H9 (cell line): ENCODE measurements at regions not wholly inside any gene's neighbourhood (a gene's known extent, or its start where the extent isn't known, plus 50 kb on each side); places are given as distances from the start of the nearest gene placed in this dataset.

ENCODE experiments used
- DNase-seq: peaks from one replicate; pipeline ENCODE4 v3.0.0-alpha.2; 2017
- H2AFZ ChIP-seq: one replicate; pipeline ENCODE4 v1.6.1; 2013; ENCODE audit warnings: mild to moderate bottlenecking, low read length, control low read depth, moderate library complexity
- H2AK5ac ChIP-seq: 2 replicates; pipeline ENCODE4 v1.6.1; 2013; ENCODE audit warnings: low read length, control low read depth, mixed read lengths; ENCODE audit not compliant: insufficient read length
- H2BK120ac ChIP-seq: one replicate; pipeline ENCODE4 v1.6.1; 2013; ENCODE audit warnings: low read depth, mild to moderate bottlenecking, low read length, control low read depth, inconsistent platforms; ENCODE audit not compliant: poor library complexity, severe bottlenecking
- H2BK12ac ChIP-seq: 2 replicates; pipeline ENCODE4 v1.6.1; 2013; ENCODE audit warnings: low read length, control low read depth, mixed read lengths, low read depth; ENCODE audit not compliant: insufficient read length
- H2BK15ac ChIP-seq: 2 replicates; pipeline ENCODE4 v1.6.1; 2013; ENCODE audit warnings: low read depth, low read length, control low read depth
- H2BK20ac ChIP-seq: one replicate; pipeline ENCODE4 v1.6.1; 2013; ENCODE audit warnings: low read depth, mild to moderate bottlenecking, low read length, control low read depth, inconsistent platforms; ENCODE audit not compliant: poor library complexity, severe bottlenecking
- H2BK5ac ChIP-seq: 2 replicates; pipeline ENCODE4 v1.6.1; 2013; ENCODE audit warnings: low read length, control low read depth, mixed read lengths; ENCODE audit not compliant: insufficient read length
- H3K14ac ChIP-seq: 2 replicates; pipeline ENCODE4 v1.6.1; 2013; ENCODE audit warnings: low read length, control low read depth; ENCODE audit not compliant: insufficient read depth
- H3K18ac ChIP-seq: 2 replicates; pipeline ENCODE4 v1.6.1; 2013; ENCODE audit warnings: low read depth, mild to moderate bottlenecking, mixed read lengths, low read length, control low read depth; ENCODE audit not compliant: insufficient read length
- H3K23ac ChIP-seq: 2 replicates; pipeline ENCODE4 v1.6.1; 2013; ENCODE audit warnings: low read length, control low read depth, mixed read lengths, low read depth; ENCODE audit not compliant: insufficient read length
- H3K23me2 ChIP-seq: 2 replicates; pipeline ENCODE4 v1.6.1; 2013; ENCODE audit warnings: low read depth, mild to moderate bottlenecking, mixed read lengths, low read length, control low read depth; ENCODE audit not compliant: insufficient read length, poor library complexity, severe bottlenecking
- H3K27ac ChIP-seq: 2 replicates; pipeline ENCODE4 v1.5.1; 2013; ENCODE audit warnings: low read length, control low read depth, mixed read lengths, low read depth; ENCODE audit not compliant: insufficient read length
- H3K27me3 ChIP-seq: 2 replicates; pipeline ENCODE4 v1.6.1; 2013; ENCODE audit warnings: low read length, control low read depth, inconsistent platforms; ENCODE audit not compliant: insufficient read depth
- H3K4ac ChIP-seq: 2 replicates; pipeline ENCODE4 v1.6.1; 2013; ENCODE audit warnings: low read depth, mild to moderate bottlenecking, control low read depth, inconsistent platforms, low read length, moderate library complexity
- H3K4me1 ChIP-seq: 2 replicates; pipeline ENCODE4 v1.6.1; 2013; ENCODE audit warnings: low read length, control low read depth, inconsistent platforms; ENCODE audit not compliant: insufficient read depth
- H3K4me2 ChIP-seq: 2 replicates; pipeline ENCODE4 v1.6.1; 2013; ENCODE audit warnings: low read length, control low read depth, mixed read lengths; ENCODE audit not compliant: insufficient read length, insufficient read depth
- H3K56ac ChIP-seq: 2 replicates; pipeline ENCODE4 v1.6.1; 2013; ENCODE audit warnings: low read depth, mild to moderate bottlenecking, mixed read lengths, low read length, control low read depth; ENCODE audit not compliant: insufficient read length
- H3K79me1 ChIP-seq: 2 replicates; pipeline ENCODE4 v1.6.1; 2013; ENCODE audit warnings: low read depth, mild to moderate bottlenecking, moderate library complexity, low read length, control low read depth, inconsistent platforms; ENCODE audit not compliant: insufficient read depth, poor library complexity, severe bottlenecking
- H3K79me2 ChIP-seq: 2 replicates; pipeline ENCODE4 v1.6.1; 2013; ENCODE audit warnings: low read length, control low read depth, inconsistent platforms; ENCODE audit not compliant: insufficient read depth
- H3K9ac ChIP-seq: 2 replicates; pipeline ENCODE4 v1.6.1; 2013; ENCODE audit warnings: low read length, control low read depth, mixed read lengths; ENCODE audit not compliant: insufficient read length; ENCODE audit errors: extremely low read depth
- H3K9me3 ChIP-seq: one replicate; pipeline ENCODE4 v1.6.1; 2013; ENCODE audit warnings: low read depth, low read length, inconsistent platforms; ENCODE audit not compliant: control insufficient read depth
- H3T11ph ChIP-seq: one replicate; pipeline ENCODE4 v1.6.1; 2013; ENCODE audit warnings: mild to moderate bottlenecking, low read length, control low read depth, inconsistent platforms
- H4K20me1 ChIP-seq: one replicate; pipeline ENCODE4 v1.6.1; 2013; ENCODE audit not compliant: control insufficient read depth, insufficient read length, insufficient read depth
- H4K5ac ChIP-seq: 2 replicates; pipeline ENCODE4 v1.6.1; 2013; ENCODE audit warnings: low read depth, mild to moderate bottlenecking, mixed read lengths, low read length, control low read depth; ENCODE audit not compliant: insufficient read length
- H4K8ac ChIP-seq: replicated peaks from 2 replicates; pipeline ENCODE4 v1.6.1; 2013; ENCODE audit warnings: low read length, control low read depth, mixed read lengths, low read depth; ENCODE audit not compliant: insufficient read length
- H4K91ac ChIP-seq: 2 replicates; pipeline ENCODE4 v1.6.1; 2013; ENCODE audit warnings: low read depth, mild to moderate bottlenecking, moderate library complexity, mixed read lengths, low read length, control low read depth; ENCODE audit not compliant: insufficient read length
- H3K27ac Mint-ChIP-seq, 3 experiments: 2 replicates in 2 of 3; 3 replicates in 1 of 3; pipeline ENCODE4 v1.8.0; 2020 to 2021; ENCODE audit warnings: mixed read lengths in 3 of 3, mild to moderate bottlenecking in 1 of 3, moderate library complexity in 1 of 3
- H3K27me3 Mint-ChIP-seq: 2 replicates; pipeline ENCODE4 v1.8.0; 2021; ENCODE audit warnings: low read depth, mild to moderate bottlenecking, moderate library complexity, mixed read lengths
- H3K36me3 Mint-ChIP-seq, 3 experiments: 2 replicates in 2 of 3; 3 replicates in 1 of 3; pipeline ENCODE4 v1.8.0; 2020 to 2021; ENCODE audit warnings: low read depth in 3 of 3, mixed read lengths in 3 of 3; ENCODE audit not compliant: insufficient read depth in 1 of 3
- H3K4me1 Mint-ChIP-seq, 2 experiments: 2 replicates each; pipeline ENCODE4 v1.8.0; 2020; ENCODE audit warnings: mixed read lengths in 2 of 2
- H3K4me3 Mint-ChIP-seq, 2 experiments: 2 replicates in 1 of 2; 3 replicates in 1 of 2; pipeline ENCODE4 v1.8.0; 2020 to 2021; ENCODE audit warnings: mild to moderate bottlenecking in 2 of 2, mixed read lengths in 2 of 2, moderate library complexity in 1 of 2
- H3K9me3 Mint-ChIP-seq, 2 experiments: 2 replicates in 1 of 2; 3 replicates in 1 of 2; pipeline ENCODE4 v1.8.0; 2020; ENCODE audit warnings: mild to moderate bottlenecking in 2 of 2, mixed read lengths in 2 of 2, moderate library complexity in 1 of 2
- WGBS: extraction: QIAGEN DNeasy Blood & Tissue Kit; methylation state at CpG from one replicate; pipeline ENCODE4 v1.1.7; 2013; ENCODE audit warnings: missing lambda C conversion rate, low lambda C conversion rate, mixed read lengths; ENCODE audit not compliant: insufficient read length; ENCODE audit errors: extremely low coverage; 5-methylcytosine and 5-hydroxymethylcytosine counted together
- TF ChIP-seq, protein P1 (sequence below): fragments of 200-600 bp; sonication (generic); conservative IDR thresholded peaks from 3 replicates; pipeline ENCODE4 v1.8.0; 2021; ENCODE audit warnings: antibody characterized with exemption, mild to moderate bottlenecking

DNA sequence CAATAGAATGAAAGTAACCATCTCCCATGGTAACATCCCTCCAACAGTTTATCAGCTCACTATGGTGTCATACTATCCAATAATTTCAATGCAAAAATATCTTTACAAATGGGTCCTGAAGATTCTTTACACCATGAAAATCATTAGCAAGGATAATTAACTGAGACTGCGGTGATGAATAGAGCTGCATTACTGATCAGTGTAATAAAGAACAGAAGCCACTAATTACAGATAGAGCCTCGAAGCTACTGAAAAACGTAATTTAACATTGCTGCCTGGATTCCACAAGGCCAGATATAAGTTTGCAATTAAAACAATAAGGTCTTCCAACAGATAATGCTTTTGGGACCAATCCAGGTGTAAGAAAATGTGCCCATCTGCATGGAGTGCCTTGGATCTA lies 1245.8 kb upstream of the SLC39A10 start:
- Histone ChIP-seq H2BK20ac (no peak overlapping the region), H3K23ac (no peak overlapping the region), H3K79me2 (no peaks in the 10 kb centered on the region), H3K23me2 (no peaks in the 10 kb centered on the region), H3K4ac (no peak overlapping the region), H4K20me1 (no peaks in the 10 kb centered on the region), H3K27ac (no peak overlapping the region), H3K27me3 (no peaks in the 10 kb centered on the region), H2BK120ac (no peak overlapping the region), H3K9ac (no peak overlapping the region), H3K18ac (no peak overlapping the region), H3T11ph (no peak overlapping the region), H4K5ac (no peak overlapping the region), H2AFZ (no peak overlapping the region), H4K91ac (no peak overlapping the region), H3K79me1 (no peaks in the 10 kb centered on the region), H4K8ac (no peak overlapping the region), H2BK12ac (no peak overlapping the region), H3K4me1 (no peaks in the 10 kb centered on the region), H3K14ac (no peak overlapping the region), H2AK5ac (no peak overlapping the region), H3K9me3 (no peaks in the 10 kb centered on the region), H2BK15ac (no peak overlapping the region), H3K4me2 (no peak overlapping the region), H2BK5ac (no peak overlapping the region), H3K56ac (no peak overlapping the region)
- TF ChIP-seq, protein P1, sequence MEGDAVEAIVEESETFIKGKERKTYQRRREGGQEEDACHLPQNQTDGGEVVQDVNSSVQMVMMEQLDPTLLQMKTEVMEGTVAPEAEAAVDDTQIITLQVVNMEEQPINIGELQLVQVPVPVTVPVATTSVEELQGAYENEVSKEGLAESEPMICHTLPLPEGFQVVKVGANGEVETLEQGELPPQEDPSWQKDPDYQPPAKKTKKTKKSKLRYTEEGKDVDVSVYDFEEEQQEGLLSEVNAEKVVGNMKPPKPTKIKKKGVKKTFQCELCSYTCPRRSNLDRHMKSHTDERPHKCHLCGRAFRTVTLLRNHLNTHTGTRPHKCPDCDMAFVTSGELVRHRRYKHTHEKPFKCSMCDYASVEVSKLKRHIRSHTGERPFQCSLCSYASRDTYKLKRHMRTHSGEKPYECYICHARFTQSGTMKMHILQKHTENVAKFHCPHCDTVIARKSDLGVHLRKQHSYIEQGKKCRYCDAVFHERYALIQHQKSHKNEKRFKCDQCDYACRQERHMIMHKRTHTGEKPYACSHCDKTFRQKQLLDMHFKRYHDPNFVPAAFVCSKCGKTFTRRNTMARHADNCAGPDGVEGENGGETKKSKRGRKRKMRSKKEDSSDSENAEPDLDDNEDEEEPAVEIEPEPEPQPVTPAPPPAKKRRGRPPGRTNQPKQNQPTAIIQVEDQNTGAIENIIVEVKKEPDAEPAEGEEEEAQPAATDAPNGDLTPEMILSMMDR = no peak
- Mint-ChIP-seq H3K9me3 (no peaks in the 10 kb centered on the region), H3K27ac (no peak overlapping the region), H3K27me3 (no peaks in the 10 kb centered on the region), H3K4me3 (no peak overlapping the region), H3K36me3 (no peaks in the 10 kb centered on the region), H3K4me1 (no peaks in the 10 kb centered on the region)
- no CpG with 5 or more reads among the region's 3 CpGs for WGBS
- DNase-seq = no peak
